IgD-negative memory B cell (primary cell): ENCODE measurements at regions not wholly inside any gene's neighbourhood (a gene's known extent, or its start where the extent isn't known, plus 50 kb on each side); places are given as distances from the start of the nearest gene placed in this dataset.

Experiments used
- H3K27ac Mint-ChIP-seq, 3 donors: one replicate each; pipeline ENCODE4 v1.8.0; 2020 to 2022; ENCODE audit warnings: mild to moderate bottlenecking in 3 of 3, mixed read lengths in 3 of 3, moderate library complexity in 1 of 3
- H3K27me3 Mint-ChIP-seq: one replicate; pipeline ENCODE4 v1.8.0; 2021; ENCODE audit warnings: mixed read lengths
- H3K36me3 Mint-ChIP-seq: one replicate; pipeline ENCODE4 v1.8.0; 2020; ENCODE audit warnings: mild to moderate bottlenecking, mixed read lengths
- H3K4me1 Mint-ChIP-seq, 3 donors: one replicate each; pipeline ENCODE4 v1.8.0; 2020 to 2022; ENCODE audit warnings: mixed read lengths in 3 of 3, mild to moderate bottlenecking in 1 of 3
- H3K4me3 Mint-ChIP-seq, 4 donors: one replicate each; pipeline ENCODE4 v1.8.0; 2020 to 2022; ENCODE audit warnings: mild to moderate bottlenecking in 4 of 4, mixed read lengths in 4 of 4, moderate library complexity in 3 of 4
- H3K9me3 Mint-ChIP-seq, 3 donors: one replicate each; pipeline ENCODE4 v1.8.0; 2020 to 2021; ENCODE audit warnings: mixed read lengths in 3 of 3, mild to moderate bottlenecking in 1 of 3

DNA sequence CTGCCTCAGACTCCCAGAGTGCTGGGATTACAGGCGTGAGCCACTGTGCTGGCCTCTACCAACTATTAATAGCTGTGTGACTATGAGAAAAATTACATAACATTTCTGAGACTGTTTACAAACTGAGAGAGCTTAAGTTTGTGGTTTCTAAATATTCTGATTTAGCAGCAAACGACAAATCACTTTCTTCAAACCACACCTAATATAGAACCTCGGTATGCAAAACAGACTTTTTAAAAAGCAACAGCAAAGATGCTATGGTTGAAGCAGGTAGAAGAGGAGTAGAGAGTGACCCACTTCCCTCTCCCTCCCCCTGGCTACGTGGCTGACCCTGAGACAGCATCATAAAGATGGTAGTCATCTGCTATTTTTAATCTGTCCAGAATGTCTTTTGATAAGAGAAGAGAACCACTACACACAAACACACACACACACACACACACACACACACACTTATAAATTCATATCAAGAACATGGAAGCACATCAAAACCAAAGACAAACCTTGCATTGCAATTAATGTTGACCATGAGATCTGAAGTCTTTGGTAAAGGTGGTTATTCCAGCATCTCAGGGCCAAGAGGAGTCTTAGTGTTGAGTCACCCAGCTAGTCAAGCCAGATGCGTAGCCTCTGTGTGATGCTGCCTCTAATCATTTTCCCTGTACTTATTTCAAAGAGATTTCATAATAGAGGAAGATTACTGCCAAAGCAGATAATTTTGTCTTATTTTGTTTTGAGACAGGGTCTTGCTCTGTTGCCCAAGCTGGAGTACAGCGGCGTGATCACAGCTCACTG, 58.1 kb upstream of the TMEM215 start:
- H3K4me1 Mint-ChIP-seq: peaks cover 0 to 2% (median 0%) of the 10 kb centered on the region in 3 donors
- peaks cover 0 to 5% (median 3%) of the 10 kb centered on the region in 3 donors for H3K9me3 Mint-ChIP-seq
- H3K27me3 Mint-ChIP-seq: no peaks in the 10 kb centered on the region
- no peak overlapping the region for H3K4me3 Mint-ChIP-seq
- peaks cover 2% of the 10 kb centered on the region for H3K36me3 Mint-ChIP-seq
- H3K27ac Mint-ChIP-seq: no peak overlapping the region

DNA sequence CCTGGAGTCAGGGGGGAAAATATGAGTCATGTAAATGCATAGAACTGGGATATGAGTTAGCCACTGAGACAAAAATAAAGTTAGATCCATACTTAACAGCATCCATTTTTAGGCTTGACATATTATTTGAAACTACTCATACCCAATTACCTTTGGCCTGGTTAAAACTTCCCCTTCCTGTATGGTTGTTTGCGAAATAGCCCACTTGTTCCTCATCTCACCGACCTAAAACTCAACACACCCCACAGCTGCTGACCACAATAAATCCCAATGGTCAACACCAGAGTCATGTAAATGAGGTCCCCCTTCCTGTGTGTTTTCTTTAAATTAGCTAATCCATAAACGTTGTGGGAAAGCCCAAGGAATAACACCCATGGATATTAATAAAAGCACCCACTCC, 55.2 kb upstream of the TMEM215 start:
- H3K4me3 Mint-ChIP-seq: no peak overlapping the region
- H3K27me3 Mint-ChIP-seq: no peaks in the 10 kb centered on the region
- peaks cover 0 to 5% (median 2%) of the 10 kb centered on the region in 3 donors for H3K9me3 Mint-ChIP-seq
- no peaks in the 10 kb centered on the region for H3K4me1 Mint-ChIP-seq
- peaks cover 2% of the 10 kb centered on the region for H3K36me3 Mint-ChIP-seq
- no peak overlapping the region for H3K27ac Mint-ChIP-seq
